ENCODE measurements at regions not wholly inside any gene's neighbourhood (a gene's known extent, or its start where the extent isn't known, plus 50 kb on each side); places are given as distances from the start of the nearest gene placed in this dataset.

GRCh38 chr6:147941143-147941542 is 401.5 kb upstream of the SASH1 start:
- ChIA-PET CTCF (no interaction called here), POLR2A (no interaction called here)
- DNase-seq (ENCODE audit: extremely low spot score), result no peak
- TF ChIP-seq, protein P1, sequence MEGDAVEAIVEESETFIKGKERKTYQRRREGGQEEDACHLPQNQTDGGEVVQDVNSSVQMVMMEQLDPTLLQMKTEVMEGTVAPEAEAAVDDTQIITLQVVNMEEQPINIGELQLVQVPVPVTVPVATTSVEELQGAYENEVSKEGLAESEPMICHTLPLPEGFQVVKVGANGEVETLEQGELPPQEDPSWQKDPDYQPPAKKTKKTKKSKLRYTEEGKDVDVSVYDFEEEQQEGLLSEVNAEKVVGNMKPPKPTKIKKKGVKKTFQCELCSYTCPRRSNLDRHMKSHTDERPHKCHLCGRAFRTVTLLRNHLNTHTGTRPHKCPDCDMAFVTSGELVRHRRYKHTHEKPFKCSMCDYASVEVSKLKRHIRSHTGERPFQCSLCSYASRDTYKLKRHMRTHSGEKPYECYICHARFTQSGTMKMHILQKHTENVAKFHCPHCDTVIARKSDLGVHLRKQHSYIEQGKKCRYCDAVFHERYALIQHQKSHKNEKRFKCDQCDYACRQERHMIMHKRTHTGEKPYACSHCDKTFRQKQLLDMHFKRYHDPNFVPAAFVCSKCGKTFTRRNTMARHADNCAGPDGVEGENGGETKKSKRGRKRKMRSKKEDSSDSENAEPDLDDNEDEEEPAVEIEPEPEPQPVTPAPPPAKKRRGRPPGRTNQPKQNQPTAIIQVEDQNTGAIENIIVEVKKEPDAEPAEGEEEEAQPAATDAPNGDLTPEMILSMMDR (IDR thresholded peaks at IDR 0.05; ENCODE audit: control extremely low read depth, extremely low read depth, low read depth, missing control alignments), result no peak

- TF ChIP-seq, protein P1 (IDR thresholded peaks at IDR 0.05; ENCODE audit: control extremely low read depth, extremely low read depth, low read depth, missing control alignments), result no peak
- ChIA-PET CTCF (no interaction called here), POLR2A (no interaction called here)
- no peak for DNase-seq (ENCODE audit: extremely low spot score)
Measured at GRCh38 chr6:147942363-147942762, 400.3 kb upstream of the SASH1 start.

- TF ChIP-seq, protein P1 (IDR thresholded peaks at IDR 0.05; ENCODE audit: control extremely low read depth, extremely low read depth, low read depth, missing control alignments), result no peak
- POLR2A ChIA-PET, result no interaction called here
- CTCF ChIA-PET, result no interaction called here
- DNase-seq (ENCODE audit: extremely low spot score), result no peak
Measured at GRCh38 chr6:147944122-147944521, 398.5 kb upstream of the SASH1 start.

DNA sequence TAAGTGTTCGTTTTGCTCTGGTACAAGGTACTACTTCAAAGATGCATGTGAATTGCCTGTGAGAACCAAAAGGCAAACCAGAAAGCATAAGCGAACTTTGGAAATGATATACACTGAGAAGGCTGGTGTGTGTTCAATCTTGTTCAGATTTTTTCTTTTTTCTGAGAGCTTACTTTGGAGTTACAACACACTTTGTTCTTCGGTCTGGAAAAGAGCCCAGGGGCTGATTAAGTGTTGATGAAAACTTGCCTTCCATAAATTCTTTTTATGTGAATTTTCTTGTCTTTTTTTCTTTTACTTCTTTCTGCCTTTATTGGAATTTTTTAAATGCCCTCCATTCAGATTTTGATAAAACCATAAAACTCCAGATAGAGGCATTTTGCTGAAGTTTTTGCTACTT is 395.1 kb upstream of the SASH1 start:
- ChIA-PET POLR2A (no interaction called here), CTCF (no interaction called here)
- no peak for DNase-seq (ENCODE audit: extremely low spot score)
- TF ChIP-seq, protein P1 (IDR thresholded peaks at IDR 0.05; ENCODE audit: control extremely low read depth, extremely low read depth, low read depth, missing control alignments), result no peak

DNA sequence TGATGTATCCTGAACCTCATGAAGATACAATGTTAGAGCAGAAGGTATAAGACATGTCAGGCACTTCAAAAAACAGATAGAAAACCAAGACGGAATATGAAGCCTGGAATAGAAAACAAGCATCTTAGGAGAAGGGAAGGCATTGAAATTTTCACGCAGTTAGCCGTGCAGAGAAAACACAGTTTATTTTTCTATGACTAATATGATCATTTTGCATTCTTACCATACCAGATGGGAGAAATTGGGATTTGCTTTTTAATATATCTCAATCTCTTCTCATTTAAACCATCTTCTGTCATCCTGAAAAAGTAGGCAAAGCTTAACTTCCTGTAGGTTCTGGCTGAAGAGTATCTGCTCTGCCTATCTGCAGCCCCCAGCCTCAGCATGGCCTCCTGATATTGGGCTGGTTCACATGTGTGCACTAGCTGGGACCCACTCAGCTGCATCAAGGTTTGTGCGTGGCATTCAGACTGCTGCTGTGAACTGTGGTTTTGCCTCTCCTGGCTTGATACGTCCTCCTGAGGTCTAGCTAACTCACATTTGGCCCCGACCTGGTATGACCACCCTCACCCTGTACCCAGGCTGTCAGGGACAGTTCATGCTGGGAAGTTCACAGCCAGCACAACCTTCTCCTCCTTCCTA is 392.5 kb upstream of the SASH1 start:
- TF ChIP-seq, protein P1 (IDR thresholded peaks at IDR 0.05; ENCODE audit: control extremely low read depth, extremely low read depth, low read depth, missing control alignments), result no peak
- no peak for DNase-seq (ENCODE audit: extremely low spot score)
- CTCF ChIA-PET, result no interaction called here
- POLR2A ChIA-PET, result no interaction called here

- CTCF ChIA-PET, result no interaction called here
- POLR2A ChIA-PET, result no interaction called here
- DNase-seq (ENCODE audit: extremely low spot score), result no peak
- TF ChIP-seq, protein P1 (IDR thresholded peaks at IDR 0.05; ENCODE audit: control extremely low read depth, extremely low read depth, low read depth, missing control alignments), result no peak
Measured at GRCh38 chr6:147950623-147950987, 392.0 kb upstream of the SASH1 start.

DNA sequence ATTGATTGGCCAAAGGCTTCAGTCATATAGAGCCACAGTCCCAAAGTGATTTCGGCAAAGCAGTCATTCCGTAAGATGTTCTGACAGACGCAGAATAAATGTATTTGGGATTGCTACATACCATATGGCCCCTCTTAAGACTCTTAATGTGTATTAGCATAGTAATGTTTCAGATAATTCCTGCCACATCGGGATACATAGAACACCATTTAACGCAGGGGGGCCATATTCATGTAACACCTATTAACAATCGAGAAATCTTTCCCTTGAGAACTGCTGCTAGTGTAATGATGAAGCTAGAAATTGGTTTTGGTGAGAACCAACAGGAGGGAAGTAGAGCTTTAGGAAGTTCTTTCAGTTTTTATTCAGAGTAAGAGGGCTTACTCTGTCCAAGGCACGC is 390.9 kb upstream of the SASH1 start:
- CTCF ChIA-PET, result no interaction called here
- DNase-seq (ENCODE audit: extremely low spot score), result no peak
- TF ChIP-seq, protein P1 (IDR thresholded peaks at IDR 0.05; ENCODE audit: control extremely low read depth, extremely low read depth, low read depth, missing control alignments), result no peak
- POLR2A ChIA-PET, result no interaction called here

Measured in GM10248 (cell line).